ENCODE measurements at regions not wholly inside any gene's neighbourhood (a gene's known extent, or its start where the extent isn't known, plus 50 kb on each side); places are given as distances from the start of the nearest gene placed in this dataset.

DNA sequence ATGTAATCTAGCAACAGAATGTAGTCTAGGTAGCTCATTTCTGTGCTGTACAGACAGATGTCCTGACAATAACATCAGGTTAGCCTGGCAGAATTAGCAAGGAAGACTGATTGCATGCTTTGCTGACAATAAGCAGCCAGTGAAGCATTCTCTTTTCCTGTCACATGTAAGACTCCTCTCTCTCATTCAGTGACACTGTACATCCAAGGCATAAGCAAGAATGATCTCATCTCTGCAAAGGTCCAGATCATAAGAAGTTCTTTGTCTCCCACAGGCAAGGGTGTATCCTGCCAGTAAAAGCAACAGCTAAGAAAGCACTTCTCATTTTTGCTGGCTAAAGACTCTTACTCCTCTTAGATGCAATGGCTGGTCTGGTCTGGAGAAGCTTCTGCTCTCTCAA is 861.8 kb downstream of the TAF11L14 start:
- no peak for ATAC-seq
- ChIA-PET POLR2A (no interaction called here), CTCF (no interaction called here)
- intact Hi-C loops (cut with micrococcal nuclease; ENCODE audit: unreplicated experiment) (no loop called here), in situ Hi-C loops (cut with HindIII; ENCODE audit: low pct_unique_long_range_greater_than_20kb, low sequenced_read_pairs) (no loop called here)
- no peaks in the 10 kb centered on the region for H3K27me3 ChIP-seq (ENCODE audit: control insufficient read depth, insufficient read depth, low read length)
- peaks cover 18% of the 10 kb centered on the region; the same call in 1 of the 2 replicates for H3K9me3 ChIP-seq (ENCODE audit: control insufficient read depth, insufficient read depth, low read depth, low read length)
- no TSS peak for BruUV-seq (replicated peaks)
- DNase-seq (ENCODE audit: low read depth, low spot score): no peak
- no peak overlapping the region for H3K27ac ChIP-seq (ENCODE audit: low read length)
- no peak overlapping the region for H3K4me3 ChIP-seq (ENCODE audit: low read depth in 2 of 2, low read length in 2 of 2)
- H3K4me1 ChIP-seq (ENCODE audit: control insufficient read depth, insufficient read depth, low read length): no peaks in the 10 kb centered on the region
- H3K36me3 ChIP-seq (ENCODE audit: control insufficient read depth, insufficient read depth, low read length): no peaks in the 10 kb centered on the region
- TF ChIP-seq POLR2AphosphoS5 (IDR thresholded peaks at IDR 0.05; ENCODE audit: low read depth, low read length): no peak
- TF ChIP-seq, protein P1, sequence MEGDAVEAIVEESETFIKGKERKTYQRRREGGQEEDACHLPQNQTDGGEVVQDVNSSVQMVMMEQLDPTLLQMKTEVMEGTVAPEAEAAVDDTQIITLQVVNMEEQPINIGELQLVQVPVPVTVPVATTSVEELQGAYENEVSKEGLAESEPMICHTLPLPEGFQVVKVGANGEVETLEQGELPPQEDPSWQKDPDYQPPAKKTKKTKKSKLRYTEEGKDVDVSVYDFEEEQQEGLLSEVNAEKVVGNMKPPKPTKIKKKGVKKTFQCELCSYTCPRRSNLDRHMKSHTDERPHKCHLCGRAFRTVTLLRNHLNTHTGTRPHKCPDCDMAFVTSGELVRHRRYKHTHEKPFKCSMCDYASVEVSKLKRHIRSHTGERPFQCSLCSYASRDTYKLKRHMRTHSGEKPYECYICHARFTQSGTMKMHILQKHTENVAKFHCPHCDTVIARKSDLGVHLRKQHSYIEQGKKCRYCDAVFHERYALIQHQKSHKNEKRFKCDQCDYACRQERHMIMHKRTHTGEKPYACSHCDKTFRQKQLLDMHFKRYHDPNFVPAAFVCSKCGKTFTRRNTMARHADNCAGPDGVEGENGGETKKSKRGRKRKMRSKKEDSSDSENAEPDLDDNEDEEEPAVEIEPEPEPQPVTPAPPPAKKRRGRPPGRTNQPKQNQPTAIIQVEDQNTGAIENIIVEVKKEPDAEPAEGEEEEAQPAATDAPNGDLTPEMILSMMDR (IDR thresholded peaks at IDR 0.05): no peak
- TF ChIP-seq SIN3A (IDR thresholded peaks at IDR 0.05; ENCODE audit: borderline replicate concordance, insufficient read depth, low read depth, low read length): no peak
- no peak for TF ChIP-seq TCF7L2 (IDR thresholded peaks at IDR 0.05; ENCODE audit: low read depth, low read length)
- TF ChIP-seq, protein P2, sequence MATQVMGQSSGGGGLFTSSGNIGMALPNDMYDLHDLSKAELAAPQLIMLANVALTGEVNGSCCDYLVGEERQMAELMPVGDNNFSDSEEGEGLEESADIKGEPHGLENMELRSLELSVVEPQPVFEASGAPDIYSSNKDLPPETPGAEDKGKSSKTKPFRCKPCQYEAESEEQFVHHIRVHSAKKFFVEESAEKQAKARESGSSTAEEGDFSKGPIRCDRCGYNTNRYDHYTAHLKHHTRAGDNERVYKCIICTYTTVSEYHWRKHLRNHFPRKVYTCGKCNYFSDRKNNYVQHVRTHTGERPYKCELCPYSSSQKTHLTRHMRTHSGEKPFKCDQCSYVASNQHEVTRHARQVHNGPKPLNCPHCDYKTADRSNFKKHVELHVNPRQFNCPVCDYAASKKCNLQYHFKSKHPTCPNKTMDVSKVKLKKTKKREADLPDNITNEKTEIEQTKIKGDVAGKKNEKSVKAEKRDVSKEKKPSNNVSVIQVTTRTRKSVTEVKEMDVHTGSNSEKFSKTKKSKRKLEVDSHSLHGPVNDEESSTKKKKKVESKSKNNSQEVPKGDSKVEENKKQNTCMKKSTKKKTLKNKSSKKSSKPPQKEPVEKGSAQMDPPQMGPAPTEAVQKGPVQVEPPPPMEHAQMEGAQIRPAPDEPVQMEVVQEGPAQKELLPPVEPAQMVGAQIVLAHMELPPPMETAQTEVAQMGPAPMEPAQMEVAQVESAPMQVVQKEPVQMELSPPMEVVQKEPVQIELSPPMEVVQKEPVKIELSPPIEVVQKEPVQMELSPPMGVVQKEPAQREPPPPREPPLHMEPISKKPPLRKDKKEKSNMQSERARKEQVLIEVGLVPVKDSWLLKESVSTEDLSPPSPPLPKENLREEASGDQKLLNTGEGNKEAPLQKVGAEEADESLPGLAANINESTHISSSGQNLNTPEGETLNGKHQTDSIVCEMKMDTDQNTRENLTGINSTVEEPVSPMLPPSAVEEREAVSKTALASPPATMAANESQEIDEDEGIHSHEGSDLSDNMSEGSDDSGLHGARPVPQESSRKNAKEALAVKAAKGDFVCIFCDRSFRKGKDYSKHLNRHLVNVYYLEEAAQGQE (IDR thresholded peaks at IDR 0.05; ENCODE audit: insufficient read depth in 1 of 2, low read depth in 2 of 2, low read length in 1 of 2): no peak

DNA sequence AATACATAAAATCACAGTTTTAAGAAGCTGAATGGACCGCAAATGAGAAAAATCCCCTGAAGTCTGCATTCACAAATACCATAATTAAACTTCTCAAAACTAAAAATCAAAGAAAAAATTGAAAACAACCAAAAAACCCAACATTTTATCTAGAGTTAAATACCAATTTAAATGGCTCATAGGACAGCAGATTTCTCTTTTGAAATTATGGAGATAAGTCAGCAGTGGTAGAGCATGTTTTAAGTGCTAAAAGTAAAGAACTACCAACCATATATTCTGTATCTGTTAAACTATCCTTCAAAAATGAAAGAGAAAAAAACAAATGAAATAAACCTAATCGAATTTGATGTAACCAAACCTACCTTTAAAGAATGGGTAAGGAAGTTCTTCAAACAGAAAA is 862.8 kb downstream of the TAF11L14 start:
- no peak overlapping the region for H3K27ac ChIP-seq (ENCODE audit: low read length)
- no peak overlapping the region for H3K4me3 ChIP-seq (ENCODE audit: low read depth in 2 of 2, low read length in 2 of 2)
- TF ChIP-seq, protein P1 (IDR thresholded peaks at IDR 0.05): no peak
- TF ChIP-seq TCF7L2 (IDR thresholded peaks at IDR 0.05; ENCODE audit: low read depth, low read length) (no peak), SIN3A (IDR thresholded peaks at IDR 0.05; ENCODE audit: borderline replicate concordance, insufficient read depth, low read depth, low read length) (no peak), POLR2AphosphoS5 (IDR thresholded peaks at IDR 0.05; ENCODE audit: low read depth, low read length) (no peak)
- TF ChIP-seq, protein P2 (IDR thresholded peaks at IDR 0.05; ENCODE audit: insufficient read depth in 1 of 2, low read depth in 2 of 2, low read length in 1 of 2): no peak
- ChIA-PET CTCF (no interaction called here), POLR2A (no interaction called here)
- in situ Hi-C loops (cut with HindIII; ENCODE audit: low pct_unique_long_range_greater_than_20kb, low sequenced_read_pairs) (no loop called here), intact Hi-C loops (cut with micrococcal nuclease; ENCODE audit: unreplicated experiment) (no loop called here)
- H3K4me1 ChIP-seq (ENCODE audit: control insufficient read depth, insufficient read depth, low read length): no peaks in the 10 kb centered on the region
- no peaks in the 10 kb centered on the region for H3K27me3 ChIP-seq (ENCODE audit: control insufficient read depth, insufficient read depth, low read length)
- no TSS peak for BruUV-seq (replicated peaks)
- DNase-seq (ENCODE audit: low read depth, low spot score) (no peak), ATAC-seq (no peak)
- peaks cover 18% of the 10 kb centered on the region; the same call in 1 of the 2 replicates for H3K9me3 ChIP-seq (ENCODE audit: control insufficient read depth, insufficient read depth, low read depth, low read length)
- no peaks in the 10 kb centered on the region for H3K36me3 ChIP-seq (ENCODE audit: control insufficient read depth, insufficient read depth, low read length)
